Esophagus squamous epithelium (tissue), 5 donors: ENCODE measurements at regions not wholly inside any gene's neighbourhood (a gene's known extent, or its start where the extent isn't known, plus 50 kb on each side); places are given as distances from the start of the nearest gene placed in this dataset.
A peak's percentile ranks its signal among the peaks of the same experiment; 100 is the strongest.

Experiments
- DNase-seq: peaks from one replicate; lab custom pipeline; 2025; lab: John Stamatoyannopoulos, UW
- H3K27ac ChIP-seq, 4 donors: fragments of 200-600 bp; sonication (generic); one replicate each; pipeline ENCODE4 v1.5.1; 2016 to 2019; ENCODE audit warnings: mild to moderate bottlenecking in 1 of 4
- H3K27me3 ChIP-seq, 4 donors: fragments of 200-600 bp; sonication (generic); 1 replicate in 3 of 4; 2 replicates in 1 of 4; pipeline versions ENCODE4 v1.5.1 to v1.6.0; 2017 to 2021; ENCODE audit warnings: antibody characterized with exemption in 1 of 4
- H3K36me3 ChIP-seq, 3 donors: fragments of 200-600 bp; sonication (generic); one replicate each; pipeline ENCODE4 v1.5.1; 2016 to 2019
- H3K4me1 ChIP-seq, 3 donors: fragments of 200-600 bp; sonication (generic); one replicate each; pipeline ENCODE4 v1.5.1; 2017 to 2019
- H3K4me3 ChIP-seq, 4 donors: fragments of 200-600 bp; sonication (generic); 1 replicate in 3 of 4; 2 replicates in 1 of 4; pipeline ENCODE4 v1.5.1; 2016 to 2019; ENCODE audit warnings: mild to moderate bottlenecking in 2 of 4, moderate library complexity in 1 of 4
- H3K9me3 ChIP-seq, 3 donors: fragments of 200-600 bp; sonication (generic); one replicate each; pipeline ENCODE4 v1.5.1; 2016 to 2019
- POLR2A ChIP-seq, 4 donors: fragments of 450-650 bp; IDR thresholded peaks; one replicate each; pipeline ENCODE4 v1.6.1; 2017; ENCODE audit warnings: antibody characterized with exemption in 4 of 4, mild to moderate bottlenecking in 4 of 4, moderate library complexity in 3 of 4
- WGBS, 2 donors: methylation state at CpG; one replicate each; pipeline ENCODE4 v1.1.5; 2018; 5-methylcytosine and 5-hydroxymethylcytosine counted together
- intact Hi-C: fragments of 100-400 bp; cut with DNase I; formaldehyde crosslinking; loops from one replicate; pipeline ENCODE4 v1.15.0; 2022
- TF ChIP-seq, protein P1 (sequence below), 6 experiments: fragments of 450-650 bp in 4 of 6; fragments of 200-600 bp in 2 of 6; sonication (generic) in 2 of 6; IDR thresholded peaks; one replicate each; pipeline ENCODE4 v1.5.1; 2016 to 2019; ENCODE audit warnings: antibody characterized with exemption in 6 of 6, mild to moderate bottlenecking in 4 of 6, moderate library complexity in 4 of 6
- donor health status: DM: yes; HTN: yes; CAD: no.

DNA sequence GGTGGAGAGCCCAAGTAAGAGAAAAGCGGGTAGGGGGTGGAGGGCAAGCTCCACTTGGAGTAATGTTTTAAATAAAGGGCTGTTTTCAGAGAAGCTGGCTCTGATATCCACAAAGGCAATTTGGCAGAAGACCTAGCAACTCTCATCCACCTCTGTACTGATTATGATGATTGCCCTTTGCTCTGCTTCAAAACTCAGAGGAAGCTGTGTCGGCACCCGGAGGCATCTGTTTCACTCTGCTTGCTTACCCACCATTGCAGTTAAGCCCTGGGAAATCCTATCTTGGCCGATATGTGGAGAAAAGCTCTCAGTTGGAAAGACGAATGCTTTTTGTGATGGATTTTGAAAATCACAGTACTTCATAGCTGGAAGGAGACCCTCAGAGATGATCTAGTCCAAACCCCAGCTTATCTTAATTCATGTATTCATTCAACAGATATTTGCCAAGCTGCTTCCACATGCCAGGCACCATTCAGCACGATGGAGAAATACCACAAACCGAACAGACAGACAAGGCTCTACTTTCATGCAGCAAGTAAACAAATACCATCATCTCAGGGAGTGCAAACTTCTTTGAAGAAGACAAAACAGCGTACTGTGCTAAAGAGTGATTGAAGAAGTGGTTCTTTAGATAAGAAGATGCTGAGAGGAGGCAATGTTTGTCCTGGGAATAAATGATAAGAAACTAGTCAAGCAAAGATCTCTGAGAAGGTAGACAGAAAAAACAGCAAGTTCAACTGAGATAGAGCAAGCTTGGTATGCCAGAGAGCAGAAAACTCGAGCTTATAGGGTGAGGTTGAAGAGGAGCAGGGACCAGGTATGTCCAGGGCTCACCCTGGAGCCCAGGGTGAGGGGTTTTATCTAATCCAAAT is 140.4 kb upstream of the SPDL1 start:
- DNase-seq, result no peak
- intact Hi-C loops, result no loop called here
- TF ChIP-seq, protein P1, sequence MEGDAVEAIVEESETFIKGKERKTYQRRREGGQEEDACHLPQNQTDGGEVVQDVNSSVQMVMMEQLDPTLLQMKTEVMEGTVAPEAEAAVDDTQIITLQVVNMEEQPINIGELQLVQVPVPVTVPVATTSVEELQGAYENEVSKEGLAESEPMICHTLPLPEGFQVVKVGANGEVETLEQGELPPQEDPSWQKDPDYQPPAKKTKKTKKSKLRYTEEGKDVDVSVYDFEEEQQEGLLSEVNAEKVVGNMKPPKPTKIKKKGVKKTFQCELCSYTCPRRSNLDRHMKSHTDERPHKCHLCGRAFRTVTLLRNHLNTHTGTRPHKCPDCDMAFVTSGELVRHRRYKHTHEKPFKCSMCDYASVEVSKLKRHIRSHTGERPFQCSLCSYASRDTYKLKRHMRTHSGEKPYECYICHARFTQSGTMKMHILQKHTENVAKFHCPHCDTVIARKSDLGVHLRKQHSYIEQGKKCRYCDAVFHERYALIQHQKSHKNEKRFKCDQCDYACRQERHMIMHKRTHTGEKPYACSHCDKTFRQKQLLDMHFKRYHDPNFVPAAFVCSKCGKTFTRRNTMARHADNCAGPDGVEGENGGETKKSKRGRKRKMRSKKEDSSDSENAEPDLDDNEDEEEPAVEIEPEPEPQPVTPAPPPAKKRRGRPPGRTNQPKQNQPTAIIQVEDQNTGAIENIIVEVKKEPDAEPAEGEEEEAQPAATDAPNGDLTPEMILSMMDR (IDR thresholded peaks at IDR 0.05), result no peak
- TF ChIP-seq POLR2A (IDR thresholded peaks at IDR 0.05), result no peak
- H3K4me3 ChIP-seq, result no peak overlapping the region
- peak overlapping the region in 2 of 4 donors; percentile 41 to 44 for H3K27ac ChIP-seq
- peaks cover 0 to 22% (median 7%) of the 10 kb centered on the region in 3 donors for H3K4me1 ChIP-seq
- H3K27me3 ChIP-seq, result peaks cover 0 to 6% (median 0%) of the 10 kb centered on the region in 4 donors
- H3K36me3 ChIP-seq, result no peaks in the 10 kb centered on the region
- H3K9me3 ChIP-seq, result no peaks in the 10 kb centered on the region
- WGBS, 2 donors, result 34 to 50% methylated on average over 9 of the region's 9 CpGs

DNA sequence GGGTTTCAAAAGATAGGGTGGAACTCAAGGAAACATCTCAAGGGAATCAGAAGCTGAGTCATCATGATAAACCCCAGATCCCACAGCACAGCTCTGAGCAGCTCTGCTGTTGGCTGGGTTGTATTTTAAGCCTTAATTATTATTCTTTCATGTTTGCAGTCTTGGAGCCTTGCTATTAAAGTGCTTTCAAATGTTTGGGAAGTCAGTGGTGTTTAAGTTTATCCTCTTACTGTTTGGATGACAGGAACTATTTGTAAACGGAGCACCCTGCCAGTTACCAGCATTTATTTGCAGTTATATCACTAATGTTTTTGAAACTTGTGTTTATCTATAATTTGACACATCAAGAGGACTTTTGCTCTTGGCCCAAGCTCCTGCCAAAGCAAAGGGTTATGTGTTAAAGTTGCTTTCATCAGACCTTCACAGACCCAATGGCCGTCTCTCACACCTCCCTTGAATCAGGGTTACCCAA is 141.1 kb upstream of the SPDL1 start:
- TF ChIP-seq, protein P1 (IDR thresholded peaks at IDR 0.05), result no peak
- no peak for TF ChIP-seq POLR2A (IDR thresholded peaks at IDR 0.05)
- Histone ChIP-seq H3K9me3 (no peaks in the 10 kb centered on the region), H3K36me3 (no peaks in the 10 kb centered on the region), H3K4me3 (no peak overlapping the region), H3K27ac (peak overlapping the region in 2 of 4 donors; percentile 44 to 52), H3K4me1 (peaks cover 0 to 22% (median 7%) of the 10 kb centered on the region in 3 donors), H3K27me3 (peaks cover 0 to 7% (median 0%) of the 10 kb centered on the region in 4 donors)
- intact Hi-C loops, result no loop called here
- WGBS, 2 donors, result 28 to 41% methylated on average over 2 of the region's 2 CpGs
- no peak for DNase-seq

DNA sequence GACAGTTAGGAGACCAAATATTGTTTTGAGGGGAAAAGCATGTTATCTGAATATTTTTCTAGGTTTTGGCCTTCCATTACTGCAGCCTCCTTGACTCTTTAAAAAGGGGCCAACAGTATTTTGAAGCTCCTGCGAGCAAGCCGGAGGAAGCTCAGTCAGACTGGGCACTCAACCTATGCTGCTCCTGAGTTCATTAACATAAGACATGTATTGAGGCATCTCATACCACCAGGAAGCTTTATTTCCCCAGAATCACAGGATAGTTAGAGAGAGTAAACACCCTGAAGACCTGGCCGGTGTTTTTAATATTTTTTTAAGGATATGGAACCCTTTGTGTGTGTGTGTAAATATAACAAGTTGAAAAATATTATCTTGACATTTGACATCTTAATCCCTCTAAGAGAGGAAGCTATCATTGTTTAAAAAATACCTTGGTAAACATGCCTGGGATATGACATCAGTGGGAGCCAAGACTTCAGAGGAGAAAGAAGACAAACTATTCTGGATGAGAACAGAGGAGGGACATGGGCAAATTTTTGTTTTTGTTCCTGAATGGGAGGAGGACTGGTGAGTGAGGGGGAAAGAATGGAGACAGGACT is 139.3 kb upstream of the SLIT3 start:
- no peak overlapping the region for H3K4me3 ChIP-seq
- no peaks in the 10 kb centered on the region for H3K36me3 ChIP-seq
- intact Hi-C loops, result no loop called here
- 44 to 46% methylated on average over 3 of the region's 3 CpGs for WGBS, 2 donors
- TF ChIP-seq, protein P1 (IDR thresholded peaks at IDR 0.05), result no peak
- no peak for TF ChIP-seq POLR2A (IDR thresholded peaks at IDR 0.05)
- no peak for DNase-seq
- peak overlapping the region in 1 of 4 donors; percentile 34 for H3K27ac ChIP-seq
- H3K4me1 ChIP-seq, result peaks cover 0 to 39% (median 10%) of the 10 kb centered on the region in 3 donors
- peaks cover 0 to 7% (median 0%) of the 10 kb centered on the region in 4 donors for H3K27me3 ChIP-seq
- H3K9me3 ChIP-seq, result no peaks in the 10 kb centered on the region

DNA sequence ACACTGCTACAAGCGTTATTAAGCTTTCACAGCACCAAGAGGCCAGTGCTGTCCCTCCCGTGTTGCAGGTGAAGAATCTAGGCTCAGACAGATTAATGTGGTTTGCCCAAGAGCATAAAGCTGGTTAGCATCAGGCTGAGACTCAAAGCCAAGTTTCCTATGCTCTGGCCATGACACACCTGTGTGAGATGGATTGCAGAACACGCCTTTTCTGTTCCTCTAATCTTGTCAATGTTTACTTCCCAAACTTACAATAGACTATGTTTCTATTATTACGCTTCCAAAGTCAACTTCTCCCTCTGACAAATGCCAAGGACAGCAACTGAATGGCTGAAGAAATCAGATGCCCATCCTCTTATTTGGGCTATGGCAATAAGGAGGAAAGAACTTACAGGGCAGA is 138.4 kb upstream of the SLIT3 start:
- DNase-seq, result no peak
- intact Hi-C loops, result no loop called here

DNA sequence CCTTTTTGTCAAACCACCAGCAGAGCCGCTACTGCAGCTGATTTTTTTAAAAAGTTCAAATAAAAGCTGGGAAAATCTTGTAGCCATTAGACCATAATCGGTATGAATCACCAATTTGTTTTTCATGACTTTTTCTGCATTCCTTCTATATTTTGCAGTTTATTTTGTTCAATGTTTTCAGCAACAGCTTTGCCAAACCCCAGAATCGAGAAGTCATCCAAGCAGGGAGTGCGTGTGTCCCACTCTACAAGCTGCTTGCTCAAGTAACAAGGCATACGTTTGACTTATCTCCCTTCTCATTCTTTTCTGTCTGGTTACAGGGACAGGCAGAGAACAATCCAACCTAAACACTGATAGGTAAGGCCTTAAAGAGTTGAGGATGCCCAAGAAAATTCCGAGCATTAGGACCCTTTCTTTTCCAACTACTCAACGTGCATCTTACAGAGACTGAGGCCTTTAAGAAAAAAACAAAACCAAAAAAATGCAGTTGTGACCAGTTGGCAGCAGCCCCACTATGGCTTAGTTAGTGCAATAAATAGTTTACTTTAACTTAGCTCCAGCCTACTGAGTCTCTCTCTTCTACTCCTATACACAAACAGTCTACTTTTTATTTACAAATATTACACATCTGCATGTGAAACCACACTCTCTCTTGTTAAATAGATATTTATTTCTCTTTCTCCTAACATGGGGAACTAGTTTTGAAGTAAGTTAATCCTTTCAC is 134.7 kb upstream of the SLIT3 start:
- TF ChIP-seq POLR2A (IDR thresholded peaks at IDR 0.05), result no peak
- TF ChIP-seq, protein P1 (IDR thresholded peaks at IDR 0.05), result no peak
- no peak for DNase-seq
- peaks cover 0 to 9% (median 0%) of the 10 kb centered on the region in 4 donors for H3K27me3 ChIP-seq
- no peak overlapping the region for H3K27ac ChIP-seq
- intact Hi-C loops, result no loop called here
- WGBS, 2 donors, result 44 to 45% methylated on average over 7 of the region's 7 CpGs
- no peaks in the 10 kb centered on the region for H3K36me3 ChIP-seq
- no peak overlapping the region for H3K4me3 ChIP-seq
- no peaks in the 10 kb centered on the region for H3K9me3 ChIP-seq
- peaks cover 0 to 17% (median 3%) of the 10 kb centered on the region in 3 donors for H3K4me1 ChIP-seq

More for the DNA sequence above, 138.4 kb upstream of the SLIT3 start:
- Histone ChIP-seq H3K4me1 (peaks cover 0 to 39% (median 10%) of the 10 kb centered on the region in 3 donors), H3K27me3 (peaks cover 0 to 7% (median 0%) of the 10 kb centered on the region in 4 donors), H3K4me3 (no peak overlapping the region), H3K36me3 (no peaks in the 10 kb centered on the region), H3K9me3 (no peaks in the 10 kb centered on the region), H3K27ac (no peak overlapping the region)
- WGBS, 2 donors, result 43 to 44% methylated on average over 4 of the region's 4 CpGs
- no peak for TF ChIP-seq POLR2A (IDR thresholded peaks at IDR 0.05)
